Neural progenitor cell (in vitro differentiated cells): ENCODE measurements at regions not wholly inside any gene's neighbourhood (a gene's known extent, or its start where the extent isn't known, plus 50 kb on each side); places are given as distances from the start of the nearest gene placed in this dataset.

Experiments used
- EZH2 ChIP-seq: fragments of 200-600 bp; sonication (generic); IDR thresholded peaks from 2 replicates; pipeline ENCODE4 v1.6.1; 2017; ENCODE audit warnings: antibody characterized with exemption, mild to moderate bottlenecking, moderate library complexity
- TF ChIP-seq, protein P1 (sequence below): fragments of 200-600 bp; sonication (generic); IDR thresholded peaks from 2 replicates; pipeline ENCODE4 v1.5.1; 2017; ENCODE audit warnings: antibody characterized with exemption, mild to moderate bottlenecking

DNA sequence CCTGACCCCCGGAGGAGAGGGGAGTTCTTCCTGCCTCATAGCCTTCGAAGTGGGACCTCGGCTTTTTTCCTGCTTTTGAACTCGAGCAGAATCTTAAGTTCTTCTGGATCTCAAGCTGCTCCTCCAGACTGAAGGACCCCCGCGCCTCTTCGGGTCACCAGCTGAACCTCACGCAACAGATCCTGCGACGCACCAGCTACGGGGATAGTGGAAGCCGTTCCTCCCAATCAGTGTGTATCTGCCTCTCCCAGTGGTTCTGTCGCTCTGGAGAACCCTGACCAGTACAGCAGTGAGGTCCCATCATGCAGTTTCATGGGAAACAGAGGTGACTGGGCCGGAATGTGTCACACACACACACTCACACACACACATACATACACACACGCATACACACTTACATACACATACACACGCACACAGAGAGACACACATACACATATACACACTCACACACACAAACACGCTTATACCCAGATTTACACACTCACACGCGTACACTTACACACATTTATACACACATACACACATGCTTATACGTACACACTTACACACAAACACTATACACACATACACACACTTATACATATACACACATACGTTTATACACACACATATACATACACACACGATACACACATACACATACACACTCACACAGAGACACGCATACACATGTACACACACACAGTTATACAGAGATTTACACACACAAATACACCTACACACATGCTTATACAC is 170.0 kb downstream of the TTLL2 start:
- no peak for TF ChIP-seq EZH2
- TF ChIP-seq, protein P1, sequence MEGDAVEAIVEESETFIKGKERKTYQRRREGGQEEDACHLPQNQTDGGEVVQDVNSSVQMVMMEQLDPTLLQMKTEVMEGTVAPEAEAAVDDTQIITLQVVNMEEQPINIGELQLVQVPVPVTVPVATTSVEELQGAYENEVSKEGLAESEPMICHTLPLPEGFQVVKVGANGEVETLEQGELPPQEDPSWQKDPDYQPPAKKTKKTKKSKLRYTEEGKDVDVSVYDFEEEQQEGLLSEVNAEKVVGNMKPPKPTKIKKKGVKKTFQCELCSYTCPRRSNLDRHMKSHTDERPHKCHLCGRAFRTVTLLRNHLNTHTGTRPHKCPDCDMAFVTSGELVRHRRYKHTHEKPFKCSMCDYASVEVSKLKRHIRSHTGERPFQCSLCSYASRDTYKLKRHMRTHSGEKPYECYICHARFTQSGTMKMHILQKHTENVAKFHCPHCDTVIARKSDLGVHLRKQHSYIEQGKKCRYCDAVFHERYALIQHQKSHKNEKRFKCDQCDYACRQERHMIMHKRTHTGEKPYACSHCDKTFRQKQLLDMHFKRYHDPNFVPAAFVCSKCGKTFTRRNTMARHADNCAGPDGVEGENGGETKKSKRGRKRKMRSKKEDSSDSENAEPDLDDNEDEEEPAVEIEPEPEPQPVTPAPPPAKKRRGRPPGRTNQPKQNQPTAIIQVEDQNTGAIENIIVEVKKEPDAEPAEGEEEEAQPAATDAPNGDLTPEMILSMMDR: no peak
